ENCODE measurements at regions not wholly inside any gene's neighbourhood (a gene's known extent, or its start where the extent isn't known, plus 50 kb on each side); places are given as distances from the start of the nearest gene placed in this dataset.

DNA sequence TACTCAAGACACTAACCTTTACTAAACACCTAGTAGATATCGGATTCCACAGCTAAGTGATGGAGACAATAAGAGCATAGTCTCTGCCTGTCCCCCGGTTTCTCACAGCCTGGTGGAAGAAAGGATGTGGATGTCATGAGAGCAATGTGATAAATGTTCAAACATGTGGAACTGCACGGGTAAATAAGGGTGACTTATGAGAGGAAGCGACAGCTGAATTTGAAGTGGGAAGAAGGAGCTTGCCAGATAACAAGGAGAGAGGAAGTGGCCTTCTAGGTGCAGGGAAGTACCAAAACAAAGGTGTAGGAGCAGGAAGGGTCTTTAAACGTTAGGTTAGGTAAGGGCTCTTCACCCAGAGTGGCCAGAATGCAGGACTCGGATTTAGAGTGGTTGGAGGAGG lies 178.6 kb upstream of the NRIP1 start:
- no peak overlapping the region for H2AFZ ChIP-seq (ENCODE audit: low read length)
- no peaks in the 10 kb centered on the region for H3K36me3 ChIP-seq (ENCODE audit: low read depth, low read length)
- peak overlapping the region; percentile 29; the same call in 1 of the 2 replicates for H3K4me2 ChIP-seq (ENCODE audit: low read length)
- H3K9ac ChIP-seq (ENCODE audit: low read length): no peak overlapping the region
- no peaks in the 10 kb centered on the region for H3K9me2 ChIP-seq (replicated peaks; ENCODE audit: low read length)
- intact Hi-C loops (cut with micrococcal nuclease): loop anchor here (1.0 to 10.0 kb wide), 3 partner anchors 39 to 351 kb away; no protein-coding TSS in a partner anchor
- no peak for ATAC-seq
- DNase-seq: no peak
- ChIA-PET CTCF (no interaction called here), POLR2A (ENCODE audit: unreplicated experiment) (no interaction called here)
- peak overlapping the region; percentile 47 for H3K27ac ChIP-seq (ENCODE audit: low read length)
- H3K79me2 ChIP-seq (ENCODE audit: low read length): no peaks in the 10 kb centered on the region
- no peaks in the 10 kb centered on the region for H3K27me3 ChIP-seq (ENCODE audit: low read length)
- H3K4me3 ChIP-seq (ENCODE audit: low read length): no peak overlapping the region
- TF ChIP-seq EZH2phosphoT487 (IDR thresholded peaks at IDR 0.05; ENCODE audit: borderline replicate concordance, low read length) (no peak), EZH2 (IDR thresholded peaks at IDR 0.05; ENCODE audit: low read length, unreplicated experiment) (no peak)
- TF ChIP-seq, protein P1, sequence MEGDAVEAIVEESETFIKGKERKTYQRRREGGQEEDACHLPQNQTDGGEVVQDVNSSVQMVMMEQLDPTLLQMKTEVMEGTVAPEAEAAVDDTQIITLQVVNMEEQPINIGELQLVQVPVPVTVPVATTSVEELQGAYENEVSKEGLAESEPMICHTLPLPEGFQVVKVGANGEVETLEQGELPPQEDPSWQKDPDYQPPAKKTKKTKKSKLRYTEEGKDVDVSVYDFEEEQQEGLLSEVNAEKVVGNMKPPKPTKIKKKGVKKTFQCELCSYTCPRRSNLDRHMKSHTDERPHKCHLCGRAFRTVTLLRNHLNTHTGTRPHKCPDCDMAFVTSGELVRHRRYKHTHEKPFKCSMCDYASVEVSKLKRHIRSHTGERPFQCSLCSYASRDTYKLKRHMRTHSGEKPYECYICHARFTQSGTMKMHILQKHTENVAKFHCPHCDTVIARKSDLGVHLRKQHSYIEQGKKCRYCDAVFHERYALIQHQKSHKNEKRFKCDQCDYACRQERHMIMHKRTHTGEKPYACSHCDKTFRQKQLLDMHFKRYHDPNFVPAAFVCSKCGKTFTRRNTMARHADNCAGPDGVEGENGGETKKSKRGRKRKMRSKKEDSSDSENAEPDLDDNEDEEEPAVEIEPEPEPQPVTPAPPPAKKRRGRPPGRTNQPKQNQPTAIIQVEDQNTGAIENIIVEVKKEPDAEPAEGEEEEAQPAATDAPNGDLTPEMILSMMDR (conservative IDR thresholded peaks at IDR 0.05; ENCODE audit: low read depth, low read length): no peak
- H3F3A ChIP-seq (ENCODE audit: low read length, unreplicated experiment): no peaks in the 10 kb centered on the region
- no peaks in the 10 kb centered on the region for H4K20me1 ChIP-seq (ENCODE audit: low read length)
- peaks cover 34% of the 10 kb centered on the region for H3K4me1 ChIP-seq (ENCODE audit: insufficient read depth, low read length)
- no TSS peak for BruUV-seq (replicated peaks)
- H3K9me3 ChIP-seq (ENCODE audit: low read length): no peaks in the 10 kb centered on the region

DNA sequence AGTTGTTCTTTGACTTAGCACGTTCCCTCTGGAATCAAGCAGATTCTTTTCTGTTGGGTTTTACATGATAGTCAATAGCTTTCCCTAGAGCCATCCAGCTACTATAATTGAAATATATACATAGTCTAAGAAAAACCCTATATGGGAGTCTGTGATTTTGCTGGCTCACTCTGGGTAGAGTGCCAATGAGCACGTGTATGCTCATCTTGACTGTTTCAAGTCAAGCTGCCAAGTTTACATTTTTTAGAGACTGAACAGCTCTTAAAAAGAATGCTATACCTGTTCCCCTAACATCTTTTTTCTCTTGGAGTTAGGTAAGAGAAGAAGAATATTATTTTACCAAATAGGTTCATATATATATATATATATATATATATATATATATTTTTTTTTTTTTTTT lies 182.8 kb upstream of the NRIP1 start:
- Histone ChIP-seq H3K4me2 (ENCODE audit: low read length) (no peak overlapping the region), H2AFZ (ENCODE audit: low read length) (no peak overlapping the region), H3F3A (ENCODE audit: low read length, unreplicated experiment) (peaks cover 7% of the 10 kb centered on the region), H3K9ac (ENCODE audit: low read length) (no peak overlapping the region), H3K9me2 (replicated peaks; ENCODE audit: low read length) (no peaks in the 10 kb centered on the region), H3K27me3 (ENCODE audit: low read length) (no peaks in the 10 kb centered on the region), H3K79me2 (ENCODE audit: low read length) (no peaks in the 10 kb centered on the region), H3K27ac (ENCODE audit: low read length) (no peak overlapping the region), H3K4me3 (ENCODE audit: low read length) (no peak overlapping the region), H3K36me3 (ENCODE audit: low read depth, low read length) (no peaks in the 10 kb centered on the region), H4K20me1 (ENCODE audit: low read length) (no peaks in the 10 kb centered on the region), H3K9me3 (ENCODE audit: low read length) (no peaks in the 10 kb centered on the region), H3K4me1 (ENCODE audit: insufficient read depth, low read length) (peaks cover 62% of the 10 kb centered on the region)
- TF ChIP-seq EZH2 (IDR thresholded peaks at IDR 0.05; ENCODE audit: low read length, unreplicated experiment): no peak
- TF ChIP-seq EZH2phosphoT487 (IDR thresholded peaks at IDR 0.05; ENCODE audit: borderline replicate concordance, low read length): no peak
- TF ChIP-seq, protein P1 (conservative IDR thresholded peaks at IDR 0.05; ENCODE audit: low read depth, low read length): no peak
- peak; percentile 71 for DNase-seq
- POLR2A ChIA-PET (ENCODE audit: unreplicated experiment): no interaction called here
- CTCF ChIA-PET: interaction anchor here (0.6 kb wide), 1 partner anchor 193 kb away, joined by 6 read pairs; no protein-coding TSS in a partner anchor
- intact Hi-C loops (cut with micrococcal nuclease): loop anchor here (10.0 kb wide), 1 partner anchor 347 kb away; no protein-coding TSS in a partner anchor
- BruUV-seq (replicated peaks): no TSS peak
- no peak for ATAC-seq

DNA sequence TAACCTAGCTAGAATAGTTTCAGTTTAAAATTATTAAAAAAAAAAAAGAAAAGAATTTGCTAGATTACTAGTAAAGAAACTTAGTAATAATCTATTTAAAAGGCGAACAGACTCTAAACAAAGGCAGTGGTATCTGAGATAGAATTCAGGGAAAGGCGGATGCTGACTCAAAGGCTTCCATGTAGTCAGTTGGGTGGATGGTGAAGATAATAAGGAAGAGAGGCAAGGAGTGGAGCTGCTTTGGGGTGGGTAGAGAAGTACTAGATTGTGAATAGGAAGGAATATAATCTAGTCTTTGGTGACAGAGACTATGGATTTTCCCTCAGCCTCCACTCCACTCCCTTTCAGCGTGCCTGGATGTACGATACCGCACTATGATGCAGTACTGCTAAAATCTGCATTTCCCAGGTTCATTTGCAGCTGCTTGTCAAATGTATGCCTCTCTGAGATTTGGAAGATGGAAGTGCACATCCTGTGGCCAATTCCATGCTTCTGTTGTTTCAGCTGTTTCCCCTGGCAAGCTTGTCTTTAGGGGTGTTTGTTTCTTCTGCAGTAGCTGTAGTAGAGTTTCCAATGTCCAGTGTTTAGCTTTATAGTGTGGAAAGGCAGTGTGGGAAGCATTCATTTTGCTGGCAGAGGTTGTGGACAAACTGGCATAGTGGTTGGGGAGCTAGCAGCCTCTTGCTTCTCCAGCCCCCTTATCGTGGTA lies 184.6 kb upstream of the NRIP1 start:
- Histone ChIP-seq H3K4me1 (ENCODE audit: insufficient read depth, low read length) (peaks cover 52% of the 10 kb centered on the region), H3K79me2 (ENCODE audit: low read length) (no peaks in the 10 kb centered on the region), H3F3A (ENCODE audit: low read length, unreplicated experiment) (peaks cover 7% of the 10 kb centered on the region), H3K36me3 (ENCODE audit: low read depth, low read length) (no peaks in the 10 kb centered on the region), H3K9me3 (ENCODE audit: low read length) (no peaks in the 10 kb centered on the region), H3K27ac (ENCODE audit: low read length) (peak overlapping the region; percentile 78), H3K4me3 (ENCODE audit: low read length) (no peak overlapping the region), H3K9me2 (replicated peaks; ENCODE audit: low read length) (no peaks in the 10 kb centered on the region), H3K27me3 (ENCODE audit: low read length) (no peaks in the 10 kb centered on the region), H3K4me2 (ENCODE audit: low read length) (peak overlapping the region; percentile 61; the same call in 1 of the 2 replicates), H4K20me1 (ENCODE audit: low read length) (no peaks in the 10 kb centered on the region), H3K9ac (ENCODE audit: low read length) (peak overlapping the region; percentile 24; the same call in 1 of the 2 replicates), H2AFZ (ENCODE audit: low read length) (peak overlapping the region; percentile 47; the same call in 1 of the 2 replicates)
- intact Hi-C loops (cut with micrococcal nuclease): loop anchor here (10.0 kb wide), 1 partner anchor 345 kb away; no protein-coding TSS in a partner anchor
- BruUV-seq (replicated peaks): no TSS peak
- ATAC-seq (0 out of 2 replicates have a peak, but pooled peaks have one; percentile 5), DNase-seq (peak; percentile 11)
- TF ChIP-seq EZH2phosphoT487 (IDR thresholded peaks at IDR 0.05; ENCODE audit: borderline replicate concordance, low read length): no peak
- TF ChIP-seq, protein P1 (conservative IDR thresholded peaks at IDR 0.05; ENCODE audit: low read depth, low read length): no peak
- TF ChIP-seq EZH2 (IDR thresholded peaks at IDR 0.05; ENCODE audit: low read length, unreplicated experiment): no peak
- ChIA-PET CTCF (no interaction called here), POLR2A (ENCODE audit: unreplicated experiment) (no interaction called here)

All from PC-3 (cell line).